Activated CD8-positive, alpha-beta memory T cell treated with anti-CD3 and anti-CD28 coated beads for 36 hours (primary cell): ENCODE measurements at regions not wholly inside any gene's neighbourhood (a gene's known extent, or its start where the extent isn't known, plus 50 kb on each side); places are given as distances from the start of the nearest gene placed in this dataset.
"Not testable (repeated sequence)": the region's sequence is repeated elsewhere in the genome, so short reads cannot be mapped to it uniquely, and the experiment has no call there.

Experiments used
- CTCF ChIA-PET: fragments of 350-600 bp; sonication (Branson Sonifier 250); formaldehyde crosslinking; loops from one replicate; lab custom pipeline; 2021; ENCODE audit warnings: antibody characterized with exemption; lab: Charles Lee
- POLR2A ChIA-PET: fragments of 350-600 bp; sonication (Branson Sonifier 250); formaldehyde crosslinking; loops from one replicate; lab custom pipeline; 2021; ENCODE audit warnings: antibody characterized with exemption; lab: Charles Lee

GRCh38 chr5:23895614-23896013 is 388.2 kb downstream of the PRDM9 start:
- CTCF ChIA-PET: no interaction called here

GRCh38 chr5:23930985-23931384 is 423.6 kb downstream of the PRDM9 start:
- ChIA-PET CTCF (interaction anchor here (0.7 kb wide), 1 partner anchor 45 kb away, joined by 4 read pairs; no protein-coding TSS in a partner anchor), POLR2A (no interaction called here)

More at GRCh38 chr5:23895614-23896013, 388.2 kb downstream of the PRDM9 start:
- POLR2A ChIA-PET: no interaction called here

GRCh38 chr5:23951261-23951928 is 444.0 kb downstream of the PRDM9 start:
- CTCF ChIA-PET, POLR2A ChIA-PET: not testable (repeated sequence)

- CTCF ChIA-PET: no interaction called here
- POLR2A ChIA-PET: no interaction called here
Measured at GRCh38 chr5:23963449-23963848, 456.0 kb downstream of the PRDM9 start.

- ChIA-PET POLR2A (no interaction called here), CTCF (no interaction called here)
Measured at GRCh38 chr5:23977365-23977764, 470.0 kb downstream of the PRDM9 start.

- ChIA-PET CTCF (no interaction called here), POLR2A (no interaction called here)
Measured at GRCh38 chr5:23977997-23978396, 470.6 kb downstream of the PRDM9 start.

GRCh38 chr5:23991406-23991805 is 484.0 kb downstream of the PRDM9 start:
- ChIA-PET POLR2A (no interaction called here), CTCF (no interaction called here)

GRCh38 chr5:23994581-23995370 is 487.4 kb downstream of the PRDM9 start:
- POLR2A ChIA-PET: no interaction called here
- CTCF ChIA-PET: no interaction called here

- ChIA-PET POLR2A (no interaction called here), CTCF (no interaction called here)
Measured at GRCh38 chr5:23996525-23996924, 489.1 kb downstream of the PRDM9 start.

- CTCF ChIA-PET: no interaction called here
- POLR2A ChIA-PET: no interaction called here
Measured at GRCh38 chr5:24005384-24005783, 498.0 kb downstream of the PRDM9 start.

GRCh38 chr5:24017710-24018109 is 510.3 kb downstream of the PRDM9 start:
- POLR2A ChIA-PET, CTCF ChIA-PET: not testable (repeated sequence)

GRCh38 chr5:24026288-24026687 is 518.9 kb downstream of the PRDM9 start:
- ChIA-PET CTCF (no interaction called here), POLR2A (no interaction called here)

GRCh38 chr5:24042688-24043087 is 535.3 kb downstream of the PRDM9 start:
- ChIA-PET POLR2A (no interaction called here), CTCF (no interaction called here)

- POLR2A ChIA-PET: no interaction called here
- CTCF ChIA-PET: no interaction called here
Measured at GRCh38 chr5:24045046-24045445, 537.6 kb downstream of the PRDM9 start.

- POLR2A ChIA-PET: no interaction called here
- CTCF ChIA-PET: no interaction called here
Measured at GRCh38 chr5:24053737-24054136, 546.3 kb downstream of the PRDM9 start.

GRCh38 chr5:24059006-24059405 is 551.6 kb downstream of the PRDM9 start:
- POLR2A ChIA-PET: no interaction called here
- CTCF ChIA-PET: no interaction called here

- POLR2A ChIA-PET: no interaction called here
- CTCF ChIA-PET: no interaction called here
Measured at GRCh38 chr5:24059716-24060115, 552.3 kb downstream of the PRDM9 start.

- CTCF ChIA-PET: no interaction called here
- POLR2A ChIA-PET: no interaction called here
Measured at GRCh38 chr5:24065779-24066178, 558.4 kb downstream of the PRDM9 start.

GRCh38 chr5:24067208-24067607 is 559.8 kb downstream of the PRDM9 start:
- CTCF ChIA-PET: no interaction called here
- POLR2A ChIA-PET: no interaction called here

- ChIA-PET CTCF (no interaction called here), POLR2A (no interaction called here)
Measured at GRCh38 chr5:24068524-24068923, 561.1 kb downstream of the PRDM9 start.

GRCh38 chr5:24073107-24073506 is 565.7 kb downstream of the PRDM9 start:
- POLR2A ChIA-PET: no interaction called here
- CTCF ChIA-PET: no interaction called here
